Stimulated activated CD4-positive, alpha-beta T cell treated with anti-CD3 and anti-CD28 coated beads, Interleukin-12 subunit alpha, Interleukin-12 subunit beta, amount 100 ng/mL, for 48 hours (primary cell): ENCODE measurements at regions not wholly inside any gene's neighbourhood (a gene's known extent, or its start where the extent isn't known, plus 50 kb on each side); places are given as distances from the start of the nearest gene placed in this dataset.

Source experiments
- DNase-seq, 3 donors: peaks; one replicate each; pipeline ENCODE4 v3.0.0-alpha.2; 2020; ENCODE audit warnings: low read depth in 2 of 3, low spot score in 1 of 3

- peak in 2 of 3 donors; percentile 8 to 46 for DNase-seq
These were observed 111.8 kb upstream of the DPH6 start for GRCh38 chr15:35657679-35658311.

GRCh38 chr15:35663956-35664355 is 118.0 kb upstream of the DPH6 start:
- no peak for DNase-seq

GRCh38 chr15:35665896-35666536 is 120.1 kb upstream of the DPH6 start:
- no peak for DNase-seq

GRCh38 chr15:35667908-35668307 is 121.9 kb upstream of the DPH6 start:
- DNase-seq, result no peak

GRCh38 chr15:35669021-35669420 is 123.1 kb upstream of the DPH6 start:
- no peak for DNase-seq

GRCh38 chr15:35669432-35670045 is 123.6 kb upstream of the DPH6 start:
- no peak for DNase-seq

- no peak for DNase-seq
These were observed 125.2 kb upstream of the DPH6 start for GRCh38 chr15:35671197-35671596.

GRCh38 chr15:35671981-35672380 is 126.0 kb upstream of the DPH6 start:
- no peak for DNase-seq

GRCh38 chr15:35673093-35673684 is 127.2 kb upstream of the DPH6 start:
- DNase-seq, result no peak

GRCh38 chr15:35674873-35675781 is 129.2 kb upstream of the DPH6 start:
- no peak for DNase-seq

- DNase-seq, result no peak
These were observed 132.8 kb upstream of the DPH6 start for GRCh38 chr15:35678774-35679173.

- no peak for DNase-seq
These were observed 133.2 kb upstream of the DPH6 start for GRCh38 chr15:35679186-35679585.

- DNase-seq, result no peak
These were observed 135.0 kb upstream of the DPH6 start for GRCh38 chr15:35680951-35681350.

- no peak for DNase-seq
These were observed 140.4 kb upstream of the DPH6 start for GRCh38 chr15:35686347-35686746.

GRCh38 chr15:35689266-35689665 is 143.3 kb upstream of the DPH6 start:
- no peak for DNase-seq

GRCh38 chr15:35690089-35690488 is 144.1 kb upstream of the DPH6 start:
- DNase-seq, result no peak

GRCh38 chr15:35690698-35691116 is 144.7 kb upstream of the DPH6 start:
- DNase-seq, result no peak

GRCh38 chr15:35691173-35691761 is 145.3 kb upstream of the DPH6 start:
- DNase-seq, result no peak

- no peak for DNase-seq
These were observed 146.2 kb upstream of the DPH6 start for GRCh38 chr15:35691891-35692867.

GRCh38 chr15:35693286-35693685 is 147.3 kb upstream of the DPH6 start:
- DNase-seq, result no peak
